ENCODE measurements at regions not wholly inside any gene's neighbourhood (a gene's known extent, or its start where the extent isn't known, plus 50 kb on each side); places are given as distances from the start of the nearest gene placed in this dataset.

DNA sequence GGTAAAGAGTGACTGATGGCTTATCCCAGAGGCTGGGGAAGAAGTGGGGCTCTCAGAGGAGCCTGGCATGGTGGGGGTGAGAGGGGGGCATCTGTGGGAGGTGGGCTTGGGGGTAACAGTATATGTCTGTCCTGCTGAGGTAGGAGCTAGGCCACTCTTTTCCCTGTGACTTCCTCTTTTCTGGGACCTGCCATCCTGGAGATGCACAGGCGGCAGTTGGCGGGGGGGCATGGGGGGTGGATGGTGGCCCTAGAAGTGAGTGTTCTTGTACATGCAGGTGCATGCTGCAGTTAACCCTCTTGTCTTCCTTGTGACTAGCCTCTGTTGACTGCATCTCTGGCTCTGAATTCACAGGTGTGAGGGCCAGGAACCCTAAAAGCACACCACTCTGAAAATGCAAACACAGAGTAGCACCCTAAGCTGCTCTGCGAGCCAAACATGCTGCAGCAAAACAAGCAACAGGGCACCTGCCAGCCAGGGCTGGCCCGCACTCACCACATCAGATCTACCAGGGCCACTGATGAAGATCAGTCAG lies 123.8 kb upstream of the SHB start:
- Histone ChIP-seq H4K20me1 (ENCODE audit: insufficient read depth, low read length) (no peaks in the 10 kb centered on the region), H3K27ac (ENCODE audit: low read depth, low read length, poor library complexity, severe bottlenecking) (no peak overlapping the region), H3K4me3 (ENCODE audit: low read depth, low read length, poor library complexity, severe bottlenecking) (no peak overlapping the region), H3K79me2 (ENCODE audit: insufficient read depth, low read length) (no peaks in the 10 kb centered on the region), H2AFZ (ENCODE audit: low read length) (no peak overlapping the region), H3K9me3 (ENCODE audit: low read length) (no peaks in the 10 kb centered on the region), H3K9me2 (ENCODE audit: low read depth, low read length) (no peaks in the 10 kb centered on the region), H3K9ac (ENCODE audit: low read length) (no peak overlapping the region), H3K36me3 (ENCODE audit: insufficient read depth, low read length) (no peaks in the 10 kb centered on the region), H3K4me1 (ENCODE audit: insufficient read depth, low read length, severe bottlenecking) (no peaks in the 10 kb centered on the region), H3F3A (ENCODE audit: insufficient read depth, low read length) (no peaks in the 10 kb centered on the region), H3K27me3 (ENCODE audit: insufficient read depth, low read length) (no peaks in the 10 kb centered on the region), H3K4me2 (ENCODE audit: low read length) (no peak overlapping the region)
- TF ChIP-seq, protein P1, sequence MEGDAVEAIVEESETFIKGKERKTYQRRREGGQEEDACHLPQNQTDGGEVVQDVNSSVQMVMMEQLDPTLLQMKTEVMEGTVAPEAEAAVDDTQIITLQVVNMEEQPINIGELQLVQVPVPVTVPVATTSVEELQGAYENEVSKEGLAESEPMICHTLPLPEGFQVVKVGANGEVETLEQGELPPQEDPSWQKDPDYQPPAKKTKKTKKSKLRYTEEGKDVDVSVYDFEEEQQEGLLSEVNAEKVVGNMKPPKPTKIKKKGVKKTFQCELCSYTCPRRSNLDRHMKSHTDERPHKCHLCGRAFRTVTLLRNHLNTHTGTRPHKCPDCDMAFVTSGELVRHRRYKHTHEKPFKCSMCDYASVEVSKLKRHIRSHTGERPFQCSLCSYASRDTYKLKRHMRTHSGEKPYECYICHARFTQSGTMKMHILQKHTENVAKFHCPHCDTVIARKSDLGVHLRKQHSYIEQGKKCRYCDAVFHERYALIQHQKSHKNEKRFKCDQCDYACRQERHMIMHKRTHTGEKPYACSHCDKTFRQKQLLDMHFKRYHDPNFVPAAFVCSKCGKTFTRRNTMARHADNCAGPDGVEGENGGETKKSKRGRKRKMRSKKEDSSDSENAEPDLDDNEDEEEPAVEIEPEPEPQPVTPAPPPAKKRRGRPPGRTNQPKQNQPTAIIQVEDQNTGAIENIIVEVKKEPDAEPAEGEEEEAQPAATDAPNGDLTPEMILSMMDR (IDR thresholded peaks at IDR 0.05; ENCODE audit: low read length), result no peak
- no peak for TF ChIP-seq EZH2 (IDR thresholded peaks at IDR 0.05; ENCODE audit: borderline replicate concordance, low read length)

DNA sequence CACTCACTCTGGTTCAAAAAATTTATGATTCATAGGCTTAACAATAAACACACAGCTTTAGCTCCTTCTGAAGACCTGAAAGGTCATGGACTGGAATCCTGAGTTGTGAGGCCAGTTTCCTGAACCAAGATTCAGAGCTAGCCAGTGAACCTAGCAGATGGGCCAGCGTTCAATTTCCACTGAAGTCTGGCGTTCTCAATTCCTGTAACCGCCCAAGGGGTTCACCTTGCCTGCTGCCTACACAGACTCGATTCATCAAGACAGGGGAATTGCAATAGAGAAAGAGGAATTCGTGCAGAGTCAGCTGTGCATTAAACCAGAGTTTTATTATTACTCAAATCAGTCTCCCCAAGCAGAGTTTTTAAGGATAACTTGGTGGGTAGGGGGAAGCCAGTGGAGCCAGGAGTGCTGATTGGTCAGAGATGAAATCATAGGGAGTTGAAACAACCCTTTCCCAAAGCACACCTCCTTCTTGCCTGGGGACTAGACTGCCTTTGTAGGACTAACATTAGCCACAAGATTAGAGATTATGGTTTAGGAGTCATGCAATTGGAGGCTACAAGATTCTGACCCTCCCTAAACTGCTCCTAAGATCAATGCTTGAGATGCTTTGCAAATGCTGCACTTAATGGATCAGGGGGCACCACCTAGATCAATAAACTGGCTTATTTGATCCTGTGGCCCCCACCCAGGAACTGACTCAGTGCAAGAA lies 117.5 kb upstream of the SHB start:
- Histone ChIP-seq H3K27ac (ENCODE audit: low read depth, low read length, poor library complexity, severe bottlenecking) (no peak overlapping the region), H3K4me2 (ENCODE audit: low read length) (no peak overlapping the region)

DNA sequence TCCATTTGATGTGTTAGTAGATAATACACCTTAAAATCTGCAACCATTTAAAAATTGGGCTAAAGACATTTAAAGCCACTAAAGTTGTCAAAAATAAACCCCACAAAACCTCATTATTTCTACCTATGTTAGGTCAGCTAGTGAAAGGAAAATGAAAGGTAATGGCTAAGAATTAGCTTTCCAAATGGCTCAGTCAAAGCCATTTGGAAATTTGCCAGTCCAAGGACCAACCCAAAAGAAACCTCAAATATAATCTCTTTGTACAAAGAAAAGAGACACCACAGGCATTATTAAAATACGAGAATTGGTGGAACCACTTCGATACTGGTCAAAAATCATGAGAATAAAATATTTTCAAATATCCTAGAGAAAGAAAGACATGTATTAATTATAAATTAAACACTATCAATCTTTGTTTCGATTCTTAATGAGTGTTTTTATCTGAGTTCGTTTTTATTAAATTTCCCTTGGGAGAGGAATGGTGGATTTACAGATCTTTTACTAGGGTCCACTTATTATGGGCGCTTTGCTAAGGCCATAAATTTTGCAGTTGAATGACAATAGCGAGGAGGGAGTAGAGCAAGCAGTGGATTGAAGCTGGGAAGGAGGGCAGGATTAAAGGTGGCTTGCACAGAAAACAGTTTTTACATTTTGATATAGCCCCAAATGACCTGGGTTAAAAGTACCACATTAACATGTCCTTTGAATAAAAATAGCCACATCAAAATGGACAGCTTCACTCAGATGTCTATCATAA lies 116.8 kb upstream of the SHB start:
- H3K4me1 ChIP-seq (ENCODE audit: insufficient read depth, low read length, severe bottlenecking), result no peaks in the 10 kb centered on the region
- no peak for TF ChIP-seq EZH2 (IDR thresholded peaks at IDR 0.05; ENCODE audit: borderline replicate concordance, low read length)
- TF ChIP-seq, protein P1 (IDR thresholded peaks at IDR 0.05; ENCODE audit: low read length), result no peak
- no peaks in the 10 kb centered on the region for H3K36me3 ChIP-seq (ENCODE audit: insufficient read depth, low read length)
- H3K4me3 ChIP-seq (ENCODE audit: low read depth, low read length, poor library complexity, severe bottlenecking), result no peak overlapping the region
- no peaks in the 10 kb centered on the region for H3K9me2 ChIP-seq (ENCODE audit: low read depth, low read length)
- no peak overlapping the region for H3K27ac ChIP-seq (ENCODE audit: low read depth, low read length, poor library complexity, severe bottlenecking)
- H3K4me2 ChIP-seq (ENCODE audit: low read length), result no peak overlapping the region
- H3K79me2 ChIP-seq (ENCODE audit: insufficient read depth, low read length), result no peaks in the 10 kb centered on the region
- no peak overlapping the region for H3K9ac ChIP-seq (ENCODE audit: low read length)
- H3F3A ChIP-seq (ENCODE audit: insufficient read depth, low read length), result no peaks in the 10 kb centered on the region
- H3K9me3 ChIP-seq (ENCODE audit: low read length), result no peaks in the 10 kb centered on the region
- H3K27me3 ChIP-seq (ENCODE audit: insufficient read depth, low read length), result no peaks in the 10 kb centered on the region
- no peak overlapping the region for H2AFZ ChIP-seq (ENCODE audit: low read length)
- H4K20me1 ChIP-seq (ENCODE audit: insufficient read depth, low read length), result no peaks in the 10 kb centered on the region

More for the DNA sequence above, 117.5 kb upstream of the SHB start:
- H4K20me1 ChIP-seq (ENCODE audit: insufficient read depth, low read length), result no peaks in the 10 kb centered on the region
- no peaks in the 10 kb centered on the region for H3K36me3 ChIP-seq (ENCODE audit: insufficient read depth, low read length)
- H3K4me3 ChIP-seq (ENCODE audit: low read depth, low read length, poor library complexity, severe bottlenecking), result no peak overlapping the region
- no peaks in the 10 kb centered on the region for H3K79me2 ChIP-seq (ENCODE audit: insufficient read depth, low read length)
- TF ChIP-seq EZH2 (IDR thresholded peaks at IDR 0.05; ENCODE audit: borderline replicate concordance, low read length), result no peak
- TF ChIP-seq, protein P1 (IDR thresholded peaks at IDR 0.05; ENCODE audit: low read length), result no peak
- H3K27me3 ChIP-seq (ENCODE audit: insufficient read depth, low read length), result no peaks in the 10 kb centered on the region
- no peaks in the 10 kb centered on the region for H3F3A ChIP-seq (ENCODE audit: insufficient read depth, low read length)
- H3K9me3 ChIP-seq (ENCODE audit: low read length), result no peaks in the 10 kb centered on the region
- H3K9me2 ChIP-seq (ENCODE audit: low read depth, low read length), result no peaks in the 10 kb centered on the region
- no peak overlapping the region for H3K9ac ChIP-seq (ENCODE audit: low read length)
- H2AFZ ChIP-seq (ENCODE audit: low read length), result no peak overlapping the region
- H3K4me1 ChIP-seq (ENCODE audit: insufficient read depth, low read length, severe bottlenecking), result no peaks in the 10 kb centered on the region

Measured in OCI-LY1 (cell line).